HL-60 (cell line): ENCODE measurements at regions not wholly inside any gene's neighbourhood (a gene's known extent, or its start where the extent isn't known, plus 50 kb on each side); places are given as distances from the start of the nearest gene placed in this dataset.

ENCODE experiments used
- DNase-seq, 2 experiments: peaks; one replicate each; pipeline ENCODE4 v3.0.0-alpha.2; 2010 to 2020; ENCODE audit warnings: low read depth in 1 of 2, low spot score in 1 of 2
- H3K27ac ChIP-seq: fragments of 250-450 bp; sonication (Bioruptor Pico); replicated peaks from 2 replicates; pipeline ENCODE4 v1.5.1; 2020; ENCODE audit warnings: mild to moderate bottlenecking, moderate library complexity
- H3K27me3 ChIP-seq: fragments of 250-450 bp; sonication (Bioruptor Pico); 2 replicates; pipeline ENCODE4 v1.5.1; 2021; ENCODE audit warnings: mild to moderate bottlenecking, moderate library complexity; ENCODE audit not compliant: insufficient read depth, poor library complexity, severe bottlenecking
- H3K4me3 ChIP-seq: replicated peaks from 2 replicates; pipeline ENCODE4 v1.5.1; 2011; ENCODE audit warnings: mild to moderate bottlenecking, control low read depth, low read length; ENCODE audit not compliant: insufficient read depth
- GABPA ChIP-seq: IDR thresholded peaks from 2 replicates; pipeline ENCODE4 v1.6.1; 2012; ENCODE audit warnings: low read depth
- POLR2AphosphoS5 ChIP-seq: IDR thresholded peaks from 2 replicates; pipeline ENCODE4 v1.6.1; 2012; ENCODE audit warnings: low read depth
- SPI1 ChIP-seq: IDR thresholded peaks from 2 replicates; pipeline ENCODE4 v1.6.1; 2012; ENCODE audit warnings: low read depth, mild to moderate bottlenecking, borderline replicate concordance
- TF ChIP-seq, protein P1 (sequence below): IDR thresholded peaks from one replicate; pipeline ENCODE4 v1.5.1; 2011; ENCODE audit warnings: low read length, control low read depth, inconsistent platforms; ENCODE audit not compliant: insufficient read depth
- TF ChIP-seq, protein P2 (sequence below): IDR thresholded peaks from 2 replicates; pipeline ENCODE4 v1.6.1; 2012; ENCODE audit warnings: low read depth; ENCODE audit not compliant: insufficient replicate concordance

GRCh38 chr1:99122039-99122438, 117.4 kb upstream of the PLPPR5 start:
- TF ChIP-seq GABPA (no peak), POLR2AphosphoS5 (no peak), SPI1 (no peak)
- TF ChIP-seq, protein P1, sequence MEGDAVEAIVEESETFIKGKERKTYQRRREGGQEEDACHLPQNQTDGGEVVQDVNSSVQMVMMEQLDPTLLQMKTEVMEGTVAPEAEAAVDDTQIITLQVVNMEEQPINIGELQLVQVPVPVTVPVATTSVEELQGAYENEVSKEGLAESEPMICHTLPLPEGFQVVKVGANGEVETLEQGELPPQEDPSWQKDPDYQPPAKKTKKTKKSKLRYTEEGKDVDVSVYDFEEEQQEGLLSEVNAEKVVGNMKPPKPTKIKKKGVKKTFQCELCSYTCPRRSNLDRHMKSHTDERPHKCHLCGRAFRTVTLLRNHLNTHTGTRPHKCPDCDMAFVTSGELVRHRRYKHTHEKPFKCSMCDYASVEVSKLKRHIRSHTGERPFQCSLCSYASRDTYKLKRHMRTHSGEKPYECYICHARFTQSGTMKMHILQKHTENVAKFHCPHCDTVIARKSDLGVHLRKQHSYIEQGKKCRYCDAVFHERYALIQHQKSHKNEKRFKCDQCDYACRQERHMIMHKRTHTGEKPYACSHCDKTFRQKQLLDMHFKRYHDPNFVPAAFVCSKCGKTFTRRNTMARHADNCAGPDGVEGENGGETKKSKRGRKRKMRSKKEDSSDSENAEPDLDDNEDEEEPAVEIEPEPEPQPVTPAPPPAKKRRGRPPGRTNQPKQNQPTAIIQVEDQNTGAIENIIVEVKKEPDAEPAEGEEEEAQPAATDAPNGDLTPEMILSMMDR, result no peak
- TF ChIP-seq, protein P2, sequence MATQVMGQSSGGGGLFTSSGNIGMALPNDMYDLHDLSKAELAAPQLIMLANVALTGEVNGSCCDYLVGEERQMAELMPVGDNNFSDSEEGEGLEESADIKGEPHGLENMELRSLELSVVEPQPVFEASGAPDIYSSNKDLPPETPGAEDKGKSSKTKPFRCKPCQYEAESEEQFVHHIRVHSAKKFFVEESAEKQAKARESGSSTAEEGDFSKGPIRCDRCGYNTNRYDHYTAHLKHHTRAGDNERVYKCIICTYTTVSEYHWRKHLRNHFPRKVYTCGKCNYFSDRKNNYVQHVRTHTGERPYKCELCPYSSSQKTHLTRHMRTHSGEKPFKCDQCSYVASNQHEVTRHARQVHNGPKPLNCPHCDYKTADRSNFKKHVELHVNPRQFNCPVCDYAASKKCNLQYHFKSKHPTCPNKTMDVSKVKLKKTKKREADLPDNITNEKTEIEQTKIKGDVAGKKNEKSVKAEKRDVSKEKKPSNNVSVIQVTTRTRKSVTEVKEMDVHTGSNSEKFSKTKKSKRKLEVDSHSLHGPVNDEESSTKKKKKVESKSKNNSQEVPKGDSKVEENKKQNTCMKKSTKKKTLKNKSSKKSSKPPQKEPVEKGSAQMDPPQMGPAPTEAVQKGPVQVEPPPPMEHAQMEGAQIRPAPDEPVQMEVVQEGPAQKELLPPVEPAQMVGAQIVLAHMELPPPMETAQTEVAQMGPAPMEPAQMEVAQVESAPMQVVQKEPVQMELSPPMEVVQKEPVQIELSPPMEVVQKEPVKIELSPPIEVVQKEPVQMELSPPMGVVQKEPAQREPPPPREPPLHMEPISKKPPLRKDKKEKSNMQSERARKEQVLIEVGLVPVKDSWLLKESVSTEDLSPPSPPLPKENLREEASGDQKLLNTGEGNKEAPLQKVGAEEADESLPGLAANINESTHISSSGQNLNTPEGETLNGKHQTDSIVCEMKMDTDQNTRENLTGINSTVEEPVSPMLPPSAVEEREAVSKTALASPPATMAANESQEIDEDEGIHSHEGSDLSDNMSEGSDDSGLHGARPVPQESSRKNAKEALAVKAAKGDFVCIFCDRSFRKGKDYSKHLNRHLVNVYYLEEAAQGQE, result no peak

GRCh38 chr1:99123936-99124335, 119.3 kb upstream of the PLPPR5 start:
- no peaks in the 10 kb centered on the region for H3K27me3 ChIP-seq
- H3K4me3 ChIP-seq, result no peak overlapping the region
- H3K27ac ChIP-seq, result no peak overlapping the region
- no peak for DNase-seq
- TF ChIP-seq GABPA (no peak), POLR2AphosphoS5 (no peak), SPI1 (no peak)
- TF ChIP-seq, protein P2, result no peak
- TF ChIP-seq, protein P1, result no peak

More at GRCh38 chr1:99122039-99122438, 117.4 kb upstream of the PLPPR5 start:
- no peak overlapping the region for H3K27ac ChIP-seq
- no peaks in the 10 kb centered on the region for H3K27me3 ChIP-seq
- no peak for DNase-seq
- no peak overlapping the region for H3K4me3 ChIP-seq

- TF ChIP-seq, protein P1, result no peak
- TF ChIP-seq POLR2AphosphoS5 (no peak), GABPA (no peak), SPI1 (no peak)
- TF ChIP-seq, protein P2, result no peak
- Histone ChIP-seq H3K27me3 (no peaks in the 10 kb centered on the region), H3K27ac (no peak overlapping the region), H3K4me3 (no peak overlapping the region)
- DNase-seq, result no peak
These were observed 126.9 kb upstream of the PLPPR5 start for GRCh38 chr1:99131546-99131945.
